GM23338 (cell line): ENCODE measurements at regions not wholly inside any gene's neighbourhood (a gene's known extent, or its start where the extent isn't known, plus 50 kb on each side); places are given as distances from the start of the nearest gene placed in this dataset.

ENCODE experiments used
- ATAC-seq: fragments of 200-7000 bp; cut with Tn5 transposase; 3 replicates; pipeline ENCODE4 v1.9.1; 2020
- DNase-seq: peaks from one replicate; pipeline ENCODE4 v3.0.0-alpha.2; 2015; ENCODE audit warnings: low spot score
- H2AFZ ChIP-seq: fragments of 200-600 bp; sonication (generic); 2 replicates; pipeline ENCODE4 v1.8.0; 2016; ENCODE audit warnings: antibody characterized with exemption, mild to moderate bottlenecking, moderate library complexity
- H3F3A ChIP-seq: fragments of 200-600 bp; sonication (generic); replicated peaks from 2 replicates; pipeline ENCODE4 v1.8.0; 2017; ENCODE audit warnings: antibody characterized with exemption, mixed run types, low read depth
- H3K27ac ChIP-seq: fragments of 200-600 bp; sonication (generic); 2 replicates; pipeline ENCODE4 v1.6.1; 2016; ENCODE audit warnings: low read depth
- H3K27me3 ChIP-seq: fragments of 200-600 bp; sonication (generic); 2 replicates; pipeline ENCODE4 v1.8.0; 2016; ENCODE audit warnings: mild to moderate bottlenecking, mixed run types, moderate library complexity; ENCODE audit not compliant: insufficient read depth
- H3K36me3 ChIP-seq: fragments of 200-600 bp; sonication (generic); 2 replicates; pipeline ENCODE4 v1.8.0; 2016; ENCODE audit warnings: mild to moderate bottlenecking; ENCODE audit not compliant: insufficient read depth
- H3K4me1 ChIP-seq: fragments of 200-600 bp; sonication (generic); 2 replicates; pipeline ENCODE4 v1.8.0; 2016; ENCODE audit warnings: mild to moderate bottlenecking, moderate library complexity; ENCODE audit not compliant: insufficient read depth
- H3K4me2 ChIP-seq: fragments of 200-600 bp; sonication (generic); 2 replicates; pipeline ENCODE4 v1.7.1; 2017; ENCODE audit warnings: mixed run types
- H3K4me3 ChIP-seq: fragments of 200-600 bp; sonication (generic); 2 replicates; pipeline ENCODE4 v1.6.1; 2016; ENCODE audit warnings: mixed run types
- H3K79me2 ChIP-seq: fragments of 200-600 bp; sonication (generic); replicated peaks from 2 replicates; pipeline ENCODE4 v1.8.0; 2017; ENCODE audit warnings: mild to moderate bottlenecking; ENCODE audit not compliant: insufficient read depth
- H3K9me2 ChIP-seq: fragments of 200-600 bp; sonication (generic); 2 replicates; pipeline ENCODE4 v1.8.0; 2017; ENCODE audit not compliant: insufficient read depth
- H4K20me1 ChIP-seq: fragments of 200-600 bp; sonication (generic); replicated peaks from 2 replicates; pipeline ENCODE4 v1.8.0; 2017; ENCODE audit warnings: mild to moderate bottlenecking; ENCODE audit not compliant: insufficient read depth
- H3K27ac Mint-ChIP-seq: 2 replicates; pipeline ENCODE4 v1.8.0; 2020; ENCODE audit warnings: inconsistent platforms, mild to moderate bottlenecking, moderate library complexity, mixed read lengths
- H3K27me3 Mint-ChIP-seq: 3 replicates; pipeline ENCODE4 v1.8.0; 2022; ENCODE audit warnings: low read depth, mild to moderate bottlenecking, moderate library complexity, mixed read lengths, inconsistent platforms; ENCODE audit not compliant: insufficient read depth, poor library complexity
- H3K36me3 Mint-ChIP-seq: 3 replicates; pipeline ENCODE4 v1.8.0; 2021; ENCODE audit warnings: low read depth, mild to moderate bottlenecking, inconsistent platforms, moderate library complexity, mixed read lengths
- H3K4me1 Mint-ChIP-seq: 3 replicates; pipeline ENCODE4 v1.8.0; 2020; ENCODE audit warnings: mild to moderate bottlenecking, inconsistent platforms, mixed read lengths
- H3K4me3 Mint-ChIP-seq: 3 replicates; pipeline ENCODE4 v1.8.0; 2021; ENCODE audit warnings: moderate library complexity, mild to moderate bottlenecking, inconsistent platforms, mixed read lengths
- H3K9me3 Mint-ChIP-seq: 3 replicates; pipeline ENCODE4 v1.8.0; 2020; ENCODE audit warnings: moderate library complexity, mild to moderate bottlenecking, inconsistent platforms, mixed read lengths
- CREB1 ChIP-seq: fragments of 250-450 bp; sonication (Bioruptor Pico); IDR thresholded peaks from 2 replicates; pipeline ENCODE4 v1.5.0; 2020; ENCODE audit warnings: low read depth, mild to moderate bottlenecking, moderate library complexity
- CTCF ChIP-seq, 2 experiments: fragments of 200-600 bp in 1 of 2; sonication (generic) in 1 of 2; conservative IDR thresholded peaks; 2 replicates each; pipeline versions ENCODE4 v1.5.1 to v1.6.1; 2016 to 2017; ENCODE audit warnings: antibody characterized with exemption in 2 of 2, low read depth in 2 of 2, mild to moderate bottlenecking in 2 of 2, moderate library complexity in 1 of 2
- ETS1 ChIP-seq: IDR thresholded peaks from 2 replicates; pipeline ENCODE4 v1.6.1; 2016; ENCODE audit warnings: antibody characterized with exemption
- EZH2phosphoT487 ChIP-seq: fragments of 200-600 bp; sonication (generic); IDR thresholded peaks from one replicate; pipeline ENCODE4 v1.8.1; 2018; ENCODE audit warnings: antibody characterized with exemption; ENCODE audit not compliant: unreplicated experiment
- JUNB ChIP-seq: IDR thresholded peaks from one replicate; pipeline ENCODE4 v1.6.1; 2016; ENCODE audit warnings: antibody characterized with exemption; ENCODE audit not compliant: unreplicated experiment
- NANOG ChIP-seq: IDR thresholded peaks from 2 replicates; pipeline ENCODE4 v1.6.1; 2016; ENCODE audit warnings: antibody characterized with exemption, borderline replicate concordance
- POLR2AphosphoS5 ChIP-seq: IDR thresholded peaks from 2 replicates; pipeline ENCODE4 v1.6.1; 2016; ENCODE audit warnings: antibody characterized with exemption, low read depth
- REST ChIP-seq: IDR thresholded peaks from one replicate; pipeline ENCODE4 v1.6.1; 2018; ENCODE audit warnings: antibody characterized with exemption; ENCODE audit not compliant: unreplicated experiment
- ZNF114 ChIP-seq: fragments of 250-450 bp; sonication (Bioruptor Pico); IDR thresholded peaks from 2 replicates; pipeline ENCODE4 v1.5.0; 2020; ENCODE audit warnings: mild to moderate bottlenecking, moderate library complexity
- ZNF462 ChIP-seq: fragments of 250-450 bp; sonication (Bioruptor Pico); IDR thresholded peaks from 2 replicates; pipeline ENCODE4 v1.5.0; 2020; ENCODE audit warnings: mild to moderate bottlenecking, moderate library complexity

GRCh38 chr2:18848646-18849045, 259.3 kb upstream of the NT5C1B start:
- Mint-ChIP-seq H3K27me3 (peaks cover 6% of the 10 kb centered on the region), H3K27ac (no peak overlapping the region)
- TF ChIP-seq ETS1 (no peak), ZNF462 (no peak), EZH2phosphoT487 (no peak), REST (no peak), ZNF114 (CRISPR knock-in tag) (no peak), JUNB (no peak), CTCF (conservative IDR thresholded peaks at IDR 0.05; ENCODE audit: low read depth in 2 of 2) (no peak), POLR2AphosphoS5 (no peak), CREB1 (CRISPR knock-in tag) (no peak), NANOG (no peak)

More at GRCh38 chr2:18848646-18849045, 259.3 kb upstream of the NT5C1B start:
- H3K36me3 ChIP-seq: no peaks in the 10 kb centered on the region
- peaks cover 5% of the 10 kb centered on the region; the same call in 1 of the 2 replicates for H3K9me2 ChIP-seq
- DNase-seq (no peak), ATAC-seq (no peak)
- no peaks in the 10 kb centered on the region for H3K79me2 ChIP-seq
- H3K27ac ChIP-seq: no peak overlapping the region
- Mint-ChIP-seq H3K9me3 (no peaks in the 10 kb centered on the region), H3K4me3 (no peak overlapping the region), H3K4me1 (peaks cover 13% of the 10 kb centered on the region), H3K36me3 (no peaks in the 10 kb centered on the region)
- H3K4me3 ChIP-seq: no peak overlapping the region
- no peak overlapping the region for H2AFZ ChIP-seq
- no peaks in the 10 kb centered on the region for H3K4me1 ChIP-seq
- no peaks in the 10 kb centered on the region for H3K27me3 ChIP-seq
- no peak overlapping the region for H3K4me2 ChIP-seq
- no peaks in the 10 kb centered on the region for H3F3A ChIP-seq
- no peaks in the 10 kb centered on the region for H4K20me1 ChIP-seq
